GM18526 (cell line): ENCODE measurements at regions not wholly inside any gene's neighbourhood (a gene's known extent, or its start where the extent isn't known, plus 50 kb on each side); places are given as distances from the start of the nearest gene placed in this dataset.

Source experiments
- POLR2A ChIP-seq: IDR thresholded peaks from 3 replicates; pipeline ENCODE4 v1.6.1; 2011; ENCODE audit not compliant: insufficient read length; ENCODE audit errors: extremely low read depth

- TF ChIP-seq POLR2A = no peak
Observed at GRCh38 chr17:70588003-70588402, 418.7 kb downstream of the KCNJ2 start.

- TF ChIP-seq POLR2A = no peak
Observed at GRCh38 chr17:70597774-70598173, 428.4 kb downstream of the KCNJ2 start.

- TF ChIP-seq POLR2A = no peak
Observed at GRCh38 chr17:70599198-70599597, 429.9 kb downstream of the KCNJ2 start.

- no peak for TF ChIP-seq POLR2A
Observed at GRCh38 chr17:70603226-70603625, 433.9 kb downstream of the KCNJ2 start.

- no peak for TF ChIP-seq POLR2A
Observed at GRCh38 chr17:70604854-70605253, 435.5 kb downstream of the KCNJ2 start.

GRCh38 chr17:70606086-70606485 is 436.8 kb downstream of the KCNJ2 start:
- TF ChIP-seq POLR2A = no peak

- TF ChIP-seq POLR2A = no peak
Observed at GRCh38 chr17:70608193-70608592, 438.9 kb downstream of the KCNJ2 start.

- TF ChIP-seq POLR2A = no peak
Observed at GRCh38 chr17:70608957-70609356, 439.6 kb downstream of the KCNJ2 start.

GRCh38 chr17:70609566-70609965 is 440.2 kb downstream of the KCNJ2 start:
- TF ChIP-seq POLR2A = no peak

- TF ChIP-seq POLR2A = no peak
Observed at GRCh38 chr17:70610161-70610560, 440.8 kb downstream of the KCNJ2 start.

GRCh38 chr17:70613681-70614080 is 444.3 kb downstream of the KCNJ2 start:
- TF ChIP-seq POLR2A = no peak

- TF ChIP-seq POLR2A = no peak
Observed at GRCh38 chr17:70615831-70616230, 446.5 kb downstream of the KCNJ2 start.

- TF ChIP-seq POLR2A = no peak
Observed at GRCh38 chr17:70618641-70619040, 449.3 kb downstream of the KCNJ2 start.

- TF ChIP-seq POLR2A = no peak
Observed at GRCh38 chr17:70621566-70621965, 452.2 kb downstream of the KCNJ2 start.

GRCh38 chr17:70622368-70623260 is 453.3 kb downstream of the KCNJ2 start:
- no peak for TF ChIP-seq POLR2A

- no peak for TF ChIP-seq POLR2A
Observed at GRCh38 chr17:70624211-70624610, 454.9 kb downstream of the KCNJ2 start.

- TF ChIP-seq POLR2A = no peak
Observed at GRCh38 chr17:70629902-70630301, 460.6 kb downstream of the KCNJ2 start.
